ENCODE measurements at regions not wholly inside any gene's neighbourhood (a gene's known extent, or its start where the extent isn't known, plus 50 kb on each side); places are given as distances from the start of the nearest gene placed in this dataset.

- Histone ChIP-seq H3K27ac (replicated peaks) (no peak overlapping the region), H3K4me3 (replicated peaks; ENCODE audit: insufficient read depth, low read length) (no peak overlapping the region), H3K27me3 (ENCODE audit: insufficient read depth, poor library complexity, severe bottlenecking) (no peaks in the 10 kb centered on the region)
- DNase-seq (ENCODE audit: low read depth in 1 of 2, low spot score in 1 of 2), result no peak
- TF ChIP-seq REST (IDR thresholded peaks at IDR 0.05; ENCODE audit: insufficient replicate concordance, low read depth) (no peak), GABPA (IDR thresholded peaks at IDR 0.05; ENCODE audit: low read depth) (no peak), POLR2AphosphoS5 (IDR thresholded peaks at IDR 0.05; ENCODE audit: low read depth) (no peak), CTCF (IDR thresholded peaks at IDR 0.05; ENCODE audit: insufficient read depth, low read length) (no peak), SPI1 (IDR thresholded peaks at IDR 0.05; ENCODE audit: borderline replicate concordance, low read depth) (no peak)
Measured at GRCh38 chr2:43080571-43081021, 145.8 kb downstream of the ZFP36L2 start.

GRCh38 chr2:43078781-43079755 is 147.3 kb downstream of the ZFP36L2 start:
- H3K4me3 ChIP-seq (replicated peaks; ENCODE audit: insufficient read depth, low read length), result no peak overlapping the region
- no peaks in the 10 kb centered on the region for H3K27me3 ChIP-seq (ENCODE audit: insufficient read depth, poor library complexity, severe bottlenecking)
- TF ChIP-seq SPI1 (IDR thresholded peaks at IDR 0.05; ENCODE audit: borderline replicate concordance, low read depth) (peak; percentile 19; the same call in 1 of the 2 replicates), REST (IDR thresholded peaks at IDR 0.05; ENCODE audit: insufficient replicate concordance, low read depth) (no peak)
- no peak for DNase-seq (ENCODE audit: low read depth in 1 of 2, low spot score in 1 of 2)
- no peak overlapping the region for H3K27ac ChIP-seq (replicated peaks)

- TF ChIP-seq CTCF (IDR thresholded peaks at IDR 0.05; ENCODE audit: insufficient read depth, low read length) (no peak), GABPA (IDR thresholded peaks at IDR 0.05; ENCODE audit: low read depth) (no peak), SPI1 (IDR thresholded peaks at IDR 0.05; ENCODE audit: borderline replicate concordance, low read depth) (no peak), REST (IDR thresholded peaks at IDR 0.05; ENCODE audit: insufficient replicate concordance, low read depth) (no peak), POLR2AphosphoS5 (IDR thresholded peaks at IDR 0.05; ENCODE audit: low read depth) (no peak)
- no peak overlapping the region for H3K27ac ChIP-seq (replicated peaks)
- no peak for DNase-seq (ENCODE audit: low read depth in 1 of 2, low spot score in 1 of 2)
- no peaks in the 10 kb centered on the region for H3K27me3 ChIP-seq (ENCODE audit: insufficient read depth, poor library complexity, severe bottlenecking)
- no peak overlapping the region for H3K4me3 ChIP-seq (replicated peaks; ENCODE audit: insufficient read depth, low read length)
Measured at GRCh38 chr2:43078301-43078700, 148.1 kb downstream of the ZFP36L2 start.
